ENCODE measurements at regions not wholly inside any gene's neighbourhood (a gene's known extent, or its start where the extent isn't known, plus 50 kb on each side); places are given as distances from the start of the nearest gene placed in this dataset.
A peak's percentile ranks its signal among the peaks of the same experiment; 100 is the strongest.
"Not testable (repeated sequence)": the region's sequence is repeated elsewhere in the genome, so short reads cannot be mapped to it uniquely, and the experiment has no call there.

- no peak for DNase-seq
Measured at GRCh38 chr3:39657075-39657474, 152.3 kb upstream of the MYRIP start.

GRCh38 chr3:39657775-39658174, 151.6 kb upstream of the MYRIP start:
- no peak for DNase-seq

GRCh38 chr3:39664931-39665330, 144.5 kb upstream of the MYRIP start:
- DNase-seq, result no peak

GRCh38 chr3:39665441-39665840, 144.0 kb upstream of the MYRIP start:
- DNase-seq, result no peak

- DNase-seq, result peak; percentile 2 to 49 (median 47)
Measured at GRCh38 chr3:39668420-39668819, 141.0 kb upstream of the MYRIP start.

GRCh38 chr3:39671116-39671515, 138.3 kb upstream of the MYRIP start:
- DNase-seq, result no peak

GRCh38 chr3:39671600-39671999, 137.8 kb upstream of the MYRIP start:
- no peak for DNase-seq

GRCh38 chr3:39705351-39705900, 104.0 kb upstream of the MYRIP start:
- no peak for DNase-seq

GRCh38 chr3:39707314-39707909, 102.0 kb upstream of the MYRIP start:
- peak in 2 of 3 experiments; percentile 14 to 40 for DNase-seq

GRCh38 chr3:39712413-39713048, 96.9 kb upstream of the MYRIP start:
- DNase-seq, result no peak

- not testable (repeated sequence) for DNase-seq
Measured at GRCh38 chr3:39713341-39713740, 96.1 kb upstream of the MYRIP start.

- DNase-seq, result no peak
Measured at GRCh38 chr3:39716849-39717248, 92.6 kb upstream of the MYRIP start.

GRCh38 chr3:39718674-39719595, 90.5 kb upstream of the MYRIP start:
- no peak for DNase-seq

- no peak for DNase-seq
Measured at GRCh38 chr3:39721076-39721475, 88.3 kb upstream of the MYRIP start.

- peak in 1 of 3 experiments; percentile 30 for DNase-seq
Measured at GRCh38 chr3:39724233-39724846, 85.1 kb upstream of the MYRIP start.

- no peak for DNase-seq
Measured at GRCh38 chr3:39725321-39725720, 84.1 kb upstream of the MYRIP start.

GRCh38 chr3:39727415-39727814, 82.0 kb upstream of the MYRIP start:
- DNase-seq, result no peak

GRCh38 chr3:39733804-39734203, 75.6 kb upstream of the MYRIP start:
- no peak for DNase-seq

GRCh38 chr3:39739658-39740057, 69.8 kb upstream of the MYRIP start:
- not testable (repeated sequence) for DNase-seq

GRCh38 chr3:39744746-39745145, 64.7 kb upstream of the MYRIP start:
- DNase-seq, result no peak

GRCh38 chr3:39748002-39748401, 61.4 kb upstream of the MYRIP start:
- DNase-seq, result peak in 1 of 3 experiments; percentile 52

- no peak for DNase-seq
Measured at GRCh38 chr3:39748763-39749162, 60.6 kb upstream of the MYRIP start.

GRCh38 chr3:39750712-39751111, 58.7 kb upstream of the MYRIP start:
- peak in 1 of 3 experiments; percentile 12 for DNase-seq

Measured in NCI-H1417 (cell line).